AG04450 (cell line): ENCODE measurements at regions not wholly inside any gene's neighbourhood (a gene's known extent, or its start where the extent isn't known, plus 50 kb on each side); places are given as distances from the start of the nearest gene placed in this dataset.
"Not testable (repeated sequence)": the region's sequence is repeated elsewhere in the genome, so short reads cannot be mapped to it uniquely, and the experiment has no call there.

Experiments used
- CTCF ChIA-PET: fragments of 300-600, 350-600 bp; formaldehyde crosslinking; extraction: SDS; loops from one replicate; lab custom pipeline; 2022; ENCODE audit warnings: antibody characterized with exemption, inconsistent platforms; lab: Charles Lee
- POLR2A ChIA-PET: fragments of 350-600 bp; formaldehyde crosslinking; extraction: SDS; loops from one replicate; lab custom pipeline; 2021; ENCODE audit warnings: antibody characterized with exemption, inconsistent platforms; lab: Yijun Ruan, JAX
- DNase-seq: peaks from one replicate; pipeline ENCODE4 v3.0.0-alpha.2; 2011; ENCODE audit warnings: low read depth, low spot score
- H3K27ac ChIP-seq: one replicate; pipeline ENCODE4 v1.5.1; 2012; ENCODE audit warnings: low read depth, low read length, control low read depth
- H3K27me3 ChIP-seq: one replicate; pipeline ENCODE4 v1.6.0; 2012; ENCODE audit warnings: low read length; ENCODE audit not compliant: control insufficient read depth, insufficient read depth
- H3K4me3 ChIP-seq: 2 replicates; pipeline ENCODE4 v1.5.1; 2011; ENCODE audit warnings: mild to moderate bottlenecking, low read depth, low read length, control low read depth
- H3K9me3 ChIP-seq: 2 replicates; pipeline ENCODE4 v1.5.1; 2012; ENCODE audit warnings: low read length; ENCODE audit not compliant: control insufficient read depth, insufficient read depth
- CTCF ChIP-seq: IDR thresholded peaks from 2 replicates; pipeline ENCODE4 v1.5.1; 2011; ENCODE audit warnings: low read depth, low read length, control low read depth, inconsistent platforms

- CTCF ChIA-PET: no interaction called here
- Histone ChIP-seq H3K4me3 (no peak overlapping the region), H3K27me3 (no peaks in the 10 kb centered on the region), H3K27ac (no peak overlapping the region), H3K9me3 (no peaks in the 10 kb centered on the region)
- no peak for TF ChIP-seq CTCF
- DNase-seq: no peak
- POLR2A ChIA-PET: no interaction called here
Observed at GRCh38 chr5:82952326-82952725, 124.9 kb downstream of the TMEM167A start.

- DNase-seq, CTCF ChIA-PET, H3K9me3 ChIP-seq, H3K27me3 ChIP-seq, H3K27ac ChIP-seq, H3K4me3 ChIP-seq: not testable (repeated sequence)
- POLR2A ChIA-PET: interaction anchor here (0.6 kb wide), 1 partner anchor 26 kb away, joined by 7 read pairs; no protein-coding TSS in a partner anchor
Observed at GRCh38 chr5:82944267-82944666, 132.9 kb downstream of the TMEM167A start.

- CTCF ChIA-PET: interaction anchor here (0.7 kb wide), 1 partner anchor 590 kb away, joined by 3 read pairs; no protein-coding TSS in a partner anchor
Observed at GRCh38 chr5:82942083-82942881, 134.9 kb downstream of the TMEM167A start.

GRCh38 chr5:82938901-82939725 lies 138.1 kb downstream of the TMEM167A start:
- POLR2A ChIA-PET: no interaction called here
- Histone ChIP-seq H3K9me3 (no peaks in the 10 kb centered on the region), H3K27me3 (no peaks in the 10 kb centered on the region), H3K4me3 (no peak overlapping the region), H3K27ac (no peak overlapping the region)
- CTCF ChIA-PET: no interaction called here
- DNase-seq: no peak
- no peak for TF ChIP-seq CTCF

More at GRCh38 chr5:82942083-82942881, 134.9 kb downstream of the TMEM167A start:
- POLR2A ChIA-PET: no interaction called here
- TF ChIP-seq CTCF: no peak
- Histone ChIP-seq H3K27ac (no peak overlapping the region), H3K9me3 (no peaks in the 10 kb centered on the region), H3K4me3 (no peak overlapping the region), H3K27me3 (no peaks in the 10 kb centered on the region)
- DNase-seq: no peak

GRCh38 chr5:82932473-82933220 lies 144.5 kb downstream of the TMEM167A start:
- POLR2A ChIA-PET, H3K9me3 ChIP-seq, CTCF ChIA-PET, H3K27me3 ChIP-seq, H3K27ac ChIP-seq, H3K4me3 ChIP-seq, DNase-seq: not testable (repeated sequence)
